Motor neuron (in vitro differentiated cells): ENCODE measurements at regions not wholly inside any gene's neighbourhood (a gene's known extent, or its start where the extent isn't known, plus 50 kb on each side); places are given as distances from the start of the nearest gene placed in this dataset.

Experiments
- ATAC-seq, 8 experiments: fragments of 200-7000 bp; cut with Tn5 transposase; replicated peaks in 6 of 8; 2 replicates each; pipeline ENCODE4 v1.8.0; 2021; ENCODE audit warnings: mild to moderate bottlenecking in 8 of 8, moderate library complexity in 8 of 8
- H3K27ac ChIP-seq, 2 donors: fragments of 250-450 bp; sonication (Bioruptor Pico); 2 replicates each; pipeline ENCODE4 v1.9.0; 2021; ENCODE audit warnings: antibody characterized with exemption in 2 of 2, mild to moderate bottlenecking in 2 of 2, moderate library complexity in 1 of 2
- H3K4me1 ChIP-seq, 2 donors: fragments of 250-450 bp; sonication (Bioruptor Pico); replicated peaks in 1 of 2; 2 replicates each; pipeline ENCODE4 v1.6.1; 2021; ENCODE audit warnings: antibody characterized with exemption in 2 of 2, mild to moderate bottlenecking in 2 of 2, moderate library complexity in 1 of 2
- H3K4me3 ChIP-seq, 5 donors: fragments of 250-450 bp; sonication (Bioruptor Pico); 2 replicates each; pipeline ENCODE4 v1.9.0; 2021; ENCODE audit warnings: antibody characterized with exemption in 5 of 5, mild to moderate bottlenecking in 5 of 5, moderate library complexity in 4 of 5
- WGBS, 10 experiments: fragments of 450-650 bp; shearing (Covaris generic); methylation state at CpG; one replicate each; pipeline ENCODE4 v1.0.0; 2022; 5-methylcytosine and 5-hydroxymethylcytosine counted together
- in situ Hi-C, 9 experiments: fragments of 400-800 bp; cut with MboI; loops; one replicate each; pipeline ENCODE4 v1.15.0; 2021; ENCODE audit warnings: low sequenced_read_pairs in 9 of 9, low pct_unique_long_range_greater_than_20kb in 2 of 9; ENCODE audit not compliant: unreplicated experiment in 9 of 9

DNA sequence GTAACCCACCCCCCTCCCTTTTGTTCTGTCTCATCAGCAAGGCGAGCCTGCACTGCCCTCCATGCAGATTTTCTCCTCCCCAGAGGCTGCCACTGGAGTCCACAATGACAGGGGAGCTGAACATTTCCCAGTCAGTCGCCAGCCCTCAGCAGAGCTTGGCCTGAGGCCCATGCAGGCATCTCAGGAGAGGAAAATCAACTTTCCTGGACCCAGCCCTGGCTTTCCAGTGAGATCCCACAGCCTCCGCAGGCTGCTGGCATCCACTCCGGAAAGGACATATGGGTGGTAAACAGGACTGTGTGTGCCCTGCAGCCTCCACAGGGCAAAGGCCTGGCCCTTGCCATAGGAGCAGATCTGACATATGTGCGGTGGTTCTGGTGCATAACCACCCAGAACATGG is 253.8 kb downstream of the TNS1 start:
- peak in 4 of 8 experiments; percentile 31 to 64 (median 49) for ATAC-seq
- Histone ChIP-seq H3K4me1 (peaks cover 3 to 6% of the 10 kb centered on the region in 2 donors), H3K4me3 (no peak overlapping the region), H3K27ac (no peak overlapping the region)
- WGBS, 10 experiments: 0 to 100% (median 52%) methylated on average over 1 to 2 of the region's 5 CpGs; no CpG with 5 or more reads in 6 of the 10 experiments
- in situ Hi-C loops: no loop called here

DNA sequence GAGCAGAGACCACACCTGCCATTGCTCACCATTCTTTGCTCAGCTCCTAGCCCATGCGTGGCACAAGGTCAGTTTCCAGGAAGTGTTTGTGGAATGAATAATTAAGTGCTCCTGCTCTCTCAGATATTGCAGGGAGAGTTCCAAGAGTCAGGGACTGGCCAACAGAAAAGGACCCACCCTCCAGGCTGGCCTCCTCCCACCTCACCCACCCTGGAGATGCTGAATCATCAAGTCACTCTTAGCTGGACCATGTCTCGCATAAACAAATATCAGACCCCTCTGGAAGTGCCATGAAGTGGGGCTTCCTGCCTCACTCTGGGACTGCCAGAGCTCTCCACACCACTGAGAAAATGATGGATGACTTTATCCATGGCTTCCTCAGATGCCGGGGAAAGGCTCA is 256.0 kb downstream of the TNS1 start:
- ATAC-seq: peak; percentile 12 to 95 (median 56)
- 0 to 100% (median 96%) methylated on average over 1 to 2 of the region's 3 CpGs; no CpG with 5 or more reads in 6 of the 10 experiments for WGBS, 10 experiments
- Histone ChIP-seq H3K4me3 (no peak overlapping the region), H3K4me1 (peaks cover 3 to 6% of the 10 kb centered on the region in 2 donors), H3K27ac (no peak overlapping the region)
- in situ Hi-C loops: no loop called here

DNA sequence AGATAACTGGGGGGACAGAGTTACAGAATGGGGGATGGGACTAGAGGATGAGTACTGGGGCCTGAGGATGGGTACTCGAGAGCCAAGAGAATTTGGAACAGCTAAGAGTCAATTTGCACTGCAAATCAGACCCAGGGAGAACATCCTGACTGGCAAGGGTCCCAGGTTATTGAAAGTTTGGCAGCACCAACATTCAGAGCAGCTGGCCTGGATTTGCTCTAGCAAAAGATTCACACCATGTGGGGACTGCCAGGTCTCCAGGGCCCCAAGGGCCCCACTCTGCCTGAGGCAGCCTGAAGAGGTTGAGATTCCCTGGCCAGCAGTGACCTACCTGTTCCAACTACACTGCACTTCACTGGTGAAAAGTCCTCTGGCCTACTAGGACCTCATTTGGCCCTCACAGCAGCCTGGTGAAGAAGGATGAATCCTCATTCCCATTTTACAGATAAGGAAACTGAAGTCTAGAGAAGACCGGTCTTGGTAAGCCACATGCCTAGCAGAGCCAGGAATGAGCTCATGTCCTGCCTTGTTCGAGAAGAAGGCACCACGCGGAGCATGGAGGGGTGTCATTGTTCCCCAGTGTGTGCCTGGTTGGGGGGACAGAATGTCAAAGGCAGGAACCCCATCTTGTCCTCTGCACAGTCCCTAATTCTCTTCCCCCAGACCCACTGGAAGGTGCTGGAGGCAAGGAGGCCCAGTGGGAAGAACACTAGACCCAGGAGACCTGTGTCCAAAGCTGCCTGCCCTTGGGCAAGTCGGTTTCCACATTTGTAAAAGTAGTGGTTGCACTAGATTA is 258.6 kb downstream of the TNS1 start:
- ATAC-seq: no peak
- in situ Hi-C loops: no loop called here
- H3K4me1 ChIP-seq: peaks cover 3 to 6% of the 10 kb centered on the region in 2 donors
- no peak overlapping the region for H3K4me3 ChIP-seq
- 0 to 100% (median 78%) methylated on average over 1 to 5 of the region's 6 CpGs; no CpG with 5 or more reads in 2 of the 10 experiments for WGBS, 10 experiments
- no peak overlapping the region for H3K27ac ChIP-seq

DNA sequence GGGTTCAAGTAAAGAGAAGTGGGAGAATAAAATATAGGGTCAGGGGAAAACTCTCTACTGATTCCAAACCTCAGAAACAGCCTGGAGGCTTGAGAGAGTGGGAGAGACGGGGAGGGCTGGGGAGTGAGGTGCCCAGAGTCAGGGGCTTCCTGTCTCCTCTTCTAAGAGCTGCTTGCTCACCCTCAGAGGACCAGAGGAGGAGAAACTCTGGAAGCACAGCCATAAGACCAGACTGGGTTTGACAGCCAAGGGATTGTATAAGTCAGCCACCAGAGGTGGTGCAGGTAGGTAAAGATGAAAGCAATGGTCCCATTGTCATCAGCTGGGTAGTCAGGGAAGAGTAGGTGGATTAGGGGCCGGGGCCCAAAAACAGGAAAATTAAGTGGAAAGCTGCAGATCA is 259.4 kb downstream of the TNS1 start:
- no peak for ATAC-seq
- H3K27ac ChIP-seq: no peak overlapping the region
- in situ Hi-C loops: no loop called here
- no peak overlapping the region for H3K4me3 ChIP-seq
- peaks cover 0 to 4% of the 10 kb centered on the region in 2 donors for H3K4me1 ChIP-seq
- 56 to 100% (median 90%) methylated on average over 1 of the region's 2 CpGs; no CpG with 5 or more reads in 3 of the 10 experiments for WGBS, 10 experiments

DNA sequence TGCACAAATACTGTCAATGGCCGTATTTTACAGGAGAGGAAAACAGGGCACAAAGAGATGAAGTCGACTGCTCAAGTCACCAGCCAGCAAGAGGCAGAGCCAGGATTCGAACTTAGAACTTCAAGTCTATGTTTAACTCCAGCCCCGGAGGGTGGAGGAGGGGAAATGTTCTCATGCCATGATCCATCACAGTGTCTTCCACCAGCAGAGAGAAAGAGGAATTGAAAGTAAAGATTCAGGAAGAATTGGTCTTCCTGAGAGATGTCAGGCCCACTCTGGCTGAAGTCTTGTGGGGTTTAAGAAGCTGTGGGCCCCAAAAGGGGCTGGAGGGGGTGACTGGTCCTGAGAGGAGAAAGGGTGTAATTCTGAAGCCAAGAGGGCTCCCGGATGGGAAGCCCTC is 260.0 kb downstream of the TNS1 start:
- H3K4me3 ChIP-seq: no peak overlapping the region
- WGBS, 10 experiments: 76 to 100% (median 83%) methylated on average over 1 to 5 of the region's 5 CpGs; no CpG with 5 or more reads in 3 of the 10 experiments
- H3K27ac ChIP-seq: no peak overlapping the region
- no peak for ATAC-seq
- peaks cover 0 to 4% of the 10 kb centered on the region in 2 donors for H3K4me1 ChIP-seq
- in situ Hi-C loops: no loop called here

DNA sequence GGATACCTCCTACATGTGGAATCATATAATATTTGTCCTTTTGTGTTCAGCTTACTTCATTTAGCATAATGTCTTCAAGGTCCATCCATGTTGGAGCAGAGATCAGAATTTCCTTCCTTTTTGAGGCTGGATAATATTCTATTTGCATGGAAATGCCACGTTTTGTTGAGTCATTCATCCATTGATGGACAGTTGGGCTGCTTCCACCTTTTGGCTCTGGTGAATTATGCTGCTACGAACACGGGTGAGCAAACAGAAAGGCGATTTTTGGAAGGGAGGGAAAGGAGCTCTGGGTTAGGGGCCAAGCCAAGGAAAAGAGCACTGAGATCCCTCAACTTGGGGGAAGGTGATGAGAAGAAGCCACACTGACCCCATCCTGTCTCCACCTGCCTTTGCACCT is 260.5 kb downstream of the TNS1 start:
- Histone ChIP-seq H3K4me1 (peaks cover 2 to 4% of the 10 kb centered on the region in 2 donors), H3K27ac (no peak overlapping the region), H3K4me3 (no peak overlapping the region)
- in situ Hi-C loops: no loop called here
- WGBS, 10 experiments: 50 to 100% (median 73%) methylated on average over 1 to 4 of the region's 4 CpGs; no CpG with 5 or more reads in 2 of the 10 experiments
- ATAC-seq: no peak

DNA sequence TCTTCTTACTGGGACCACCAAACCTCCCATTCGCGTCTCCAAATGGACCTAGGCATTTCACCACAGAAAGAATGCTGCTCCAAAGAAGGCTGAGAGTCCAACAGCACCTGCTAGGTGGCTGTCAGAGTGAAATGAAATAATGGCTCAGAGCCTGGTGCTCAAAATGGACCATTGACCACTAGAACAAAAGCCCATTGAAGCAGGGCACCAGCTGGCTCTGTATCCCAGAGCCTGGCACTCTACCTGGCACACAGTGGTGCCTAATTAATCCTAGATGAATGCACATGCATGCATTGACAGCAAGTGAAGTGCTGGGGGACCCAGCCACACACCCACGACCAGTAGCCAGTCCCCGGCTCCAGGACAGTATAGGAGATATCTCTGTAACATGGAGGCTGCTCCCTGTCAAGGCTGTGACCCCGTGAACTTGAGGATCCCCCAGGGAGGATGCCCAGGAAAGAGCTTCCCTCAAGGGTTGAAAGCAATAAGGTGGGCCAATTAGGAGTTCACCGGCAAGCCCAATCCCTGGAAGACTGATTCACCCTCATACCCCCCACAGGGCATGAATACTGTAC is 261.3 kb downstream of the TNS1 start:
- Histone ChIP-seq H3K27ac (no peak overlapping the region), H3K4me3 (no peak overlapping the region), H3K4me1 (peaks cover 0 to 4% of the 10 kb centered on the region in 2 donors)
- ATAC-seq: no peak
- in situ Hi-C loops: no loop called here
- 80 to 100% (median 92%) methylated on average over 1 to 2 of the region's 6 CpGs; no CpG with 5 or more reads in 4 of the 10 experiments for WGBS, 10 experiments

DNA sequence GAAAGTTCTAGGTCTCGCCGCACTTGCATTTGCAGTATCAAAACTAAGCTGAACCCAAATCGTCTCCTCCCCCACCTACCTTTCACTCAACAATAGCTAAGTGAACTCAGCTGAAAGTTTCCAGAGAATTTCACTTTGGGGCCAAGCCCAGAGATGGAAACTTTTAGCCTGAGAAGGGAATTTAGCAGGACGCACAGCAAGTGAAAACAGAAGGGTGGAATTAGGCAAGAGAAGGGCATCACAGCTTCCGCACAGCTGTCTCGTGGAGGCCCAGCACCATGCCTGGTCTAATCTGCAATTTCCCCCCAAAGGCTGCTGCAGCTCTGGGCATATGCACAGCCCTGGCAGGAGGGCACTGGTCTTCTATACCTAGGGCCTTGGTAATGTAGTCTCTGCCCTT is 262.0 kb downstream of the TNS1 start:
- in situ Hi-C loops: no loop called here
- ATAC-seq: no peak
- Histone ChIP-seq H3K4me1 (peaks cover 0 to 4% of the 10 kb centered on the region in 2 donors), H3K27ac (no peak overlapping the region), H3K4me3 (no peak overlapping the region)
- 80 to 100% (median 88%) methylated on average over 1 to 5 of the region's 6 CpGs; no CpG with 5 or more reads in 3 of the 10 experiments for WGBS, 10 experiments

DNA sequence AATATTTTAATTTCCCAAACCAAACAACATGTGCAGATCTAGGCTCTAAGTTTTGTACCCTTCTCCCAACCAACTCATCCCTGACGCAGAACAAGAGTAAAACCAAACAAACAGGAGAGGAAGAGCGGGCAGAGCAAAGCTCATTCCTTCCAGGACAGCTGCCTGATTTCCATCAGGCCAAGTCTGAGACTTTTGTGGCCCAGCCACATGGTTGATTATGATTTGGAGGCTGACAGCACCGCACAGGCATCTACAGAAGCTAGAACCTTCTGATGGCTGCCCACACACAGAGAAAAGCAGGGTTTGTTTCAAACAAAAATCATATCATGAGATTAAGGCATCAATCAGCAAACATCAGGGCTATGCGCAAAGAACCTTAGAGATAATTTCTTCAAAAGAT is 262.6 kb downstream of the TNS1 start:
- Histone ChIP-seq H3K27ac (no peak overlapping the region), H3K4me3 (no peak overlapping the region), H3K4me1 (peaks cover 0 to 4% of the 10 kb centered on the region in 2 donors)
- 25 to 93% (median 80%) methylated on average over 1 to 4 of the region's 4 CpGs; no CpG with 5 or more reads in 3 of the 10 experiments for WGBS, 10 experiments
- in situ Hi-C loops: no loop called here
- ATAC-seq: no peak

DNA sequence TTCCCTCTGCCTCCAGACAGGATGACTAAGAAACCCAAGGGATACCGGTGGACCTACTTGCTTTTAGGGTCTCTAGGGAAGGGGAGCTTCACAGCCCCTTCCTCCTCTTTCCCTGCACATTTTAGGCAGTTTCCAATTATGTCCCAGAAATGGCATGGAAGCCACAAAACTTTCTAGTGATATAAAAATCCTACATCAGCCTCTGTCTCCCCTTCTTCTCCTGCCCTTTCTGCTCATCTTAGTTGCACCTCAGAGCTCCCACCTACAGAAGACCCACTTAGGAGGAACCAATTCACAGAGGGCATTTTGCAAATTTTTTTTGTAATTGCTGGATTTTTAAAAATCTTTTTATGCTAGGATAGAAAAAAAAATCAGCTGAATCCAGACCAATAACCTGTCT is 263.1 kb downstream of the TNS1 start:
- no peak for ATAC-seq
- in situ Hi-C loops: no loop called here
- Histone ChIP-seq H3K4me3 (no peak overlapping the region), H3K4me1 (peaks cover 0 to 4% of the 10 kb centered on the region in 2 donors), H3K27ac (no peak overlapping the region)
- 78 to 100% (median 90%) methylated on average over 1 of the region's 1 CpG; no CpG with 5 or more reads in 6 of the 10 experiments for WGBS, 10 experiments

DNA sequence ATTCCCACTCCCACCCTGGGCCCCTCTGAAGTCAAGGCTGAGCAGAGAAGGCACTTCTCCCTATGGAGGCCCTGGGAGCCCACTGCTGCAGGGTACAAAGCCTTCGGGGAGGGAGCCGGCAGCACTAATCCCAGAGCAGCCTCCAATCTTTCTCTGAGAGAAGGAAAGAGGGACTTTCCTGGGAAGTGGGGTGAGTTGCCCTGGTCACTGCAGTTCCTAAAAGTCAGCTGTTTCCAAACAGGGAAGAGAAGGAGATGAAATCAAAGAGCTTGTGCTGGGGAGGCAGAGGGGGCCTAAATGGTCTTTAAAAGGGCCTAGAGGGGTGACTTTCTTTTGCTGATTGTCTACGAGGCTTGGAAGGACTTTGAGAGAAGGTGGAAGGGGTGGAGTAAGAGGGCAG is 264.7 kb downstream of the TNS1 start:
- Histone ChIP-seq H3K4me3 (no peak overlapping the region), H3K27ac (no peak overlapping the region), H3K4me1 (peaks cover 0 to 4% of the 10 kb centered on the region in 2 donors)
- 20 to 88% (median 73%) methylated on average over 1 to 3 of the region's 3 CpGs; no CpG with 5 or more reads in 6 of the 10 experiments for WGBS, 10 experiments
- ATAC-seq: no peak
- in situ Hi-C loops: no loop called here

DNA sequence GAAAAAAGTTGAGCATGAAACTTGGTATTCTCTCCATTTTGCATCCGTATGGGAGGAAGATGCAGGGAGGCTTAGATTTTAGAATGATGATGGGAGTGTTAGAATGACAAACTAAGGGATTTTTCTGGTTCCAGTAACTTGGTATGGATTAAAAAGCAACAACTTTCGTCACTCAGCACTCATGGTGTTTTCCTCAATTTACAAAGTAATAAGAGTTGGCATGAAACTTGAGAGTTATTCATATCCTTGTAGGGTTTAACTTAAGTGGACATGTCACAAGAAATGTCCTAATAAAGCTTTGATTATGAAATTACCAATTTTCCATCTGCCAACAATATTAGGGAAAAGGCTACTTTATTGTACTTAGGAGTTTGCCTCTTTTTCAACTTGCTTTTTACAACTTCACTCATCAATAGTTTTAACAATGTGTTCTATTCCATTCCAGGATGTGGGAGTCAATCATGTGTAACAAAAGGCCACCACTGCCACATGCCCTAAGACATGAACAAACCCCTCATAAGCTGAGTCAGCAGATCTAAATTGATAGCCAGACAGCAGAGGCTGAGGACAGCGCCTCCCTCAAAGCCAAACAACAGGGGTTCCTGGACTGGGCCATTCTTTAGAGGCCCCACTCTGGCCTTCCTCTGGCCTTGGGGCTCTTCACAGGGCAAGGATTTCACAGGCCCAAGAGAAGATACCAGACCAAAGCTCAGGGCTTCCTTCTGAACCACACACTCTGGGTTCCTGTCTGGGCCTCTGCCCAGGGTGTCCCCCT is 265.8 kb downstream of the TNS1 start:
- H3K4me1 ChIP-seq: peaks cover 0 to 10% of the 10 kb centered on the region in 2 donors
- no peak overlapping the region for H3K27ac ChIP-seq
- 20 to 100% (median 79%) methylated on average over 1 to 3 of the region's 3 CpGs for WGBS, 10 experiments
- ATAC-seq: peak in 4 of 8 experiments; percentile 23 to 56 (median 41)
- H3K4me3 ChIP-seq: no peak overlapping the region
- in situ Hi-C loops: no loop called here

DNA sequence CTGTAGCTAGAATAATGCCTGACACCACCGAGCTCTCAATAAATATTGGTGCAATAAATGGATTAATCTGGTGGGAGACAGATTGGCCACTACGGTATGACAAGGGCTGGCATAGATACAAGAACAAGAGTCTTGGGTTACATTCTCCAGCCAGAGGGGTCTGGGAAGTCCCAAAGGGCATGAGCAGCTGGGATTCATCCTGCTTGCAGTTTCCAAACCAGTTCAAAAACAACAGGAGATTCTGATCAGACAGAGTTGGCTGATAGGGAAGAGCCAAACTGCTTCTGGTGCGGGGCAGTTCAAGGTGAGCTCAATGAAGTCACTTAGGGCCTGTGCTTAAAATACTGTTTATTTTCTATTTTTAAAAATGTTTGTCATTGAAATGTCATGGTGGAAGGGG is 266.9 kb downstream of the TNS1 start:
- Histone ChIP-seq H3K4me3 (no peak overlapping the region), H3K4me1 (peaks cover 0 to 10% of the 10 kb centered on the region in 2 donors), H3K27ac (no peak overlapping the region)
- ATAC-seq: no peak
- in situ Hi-C loops: no loop called here
- 86 to 100% (median 97%) methylated on average over 1 to 3 of the region's 3 CpGs; no CpG with 5 or more reads in 4 of the 10 experiments for WGBS, 10 experiments
